Activated T-helper 1 cell treated with Interleukin-2 at 50 U/mL for 16 hours (primary cell): ENCODE measurements at regions not wholly inside any gene's neighbourhood (a gene's known extent, or its start where the extent isn't known, plus 50 kb on each side); places are given as distances from the start of the nearest gene placed in this dataset.

Experiments used
- DNase-seq: peaks from one replicate; pipeline ENCODE4 v3.0.0-alpha.2; 2020; ENCODE audit warnings: low read depth

DNA sequence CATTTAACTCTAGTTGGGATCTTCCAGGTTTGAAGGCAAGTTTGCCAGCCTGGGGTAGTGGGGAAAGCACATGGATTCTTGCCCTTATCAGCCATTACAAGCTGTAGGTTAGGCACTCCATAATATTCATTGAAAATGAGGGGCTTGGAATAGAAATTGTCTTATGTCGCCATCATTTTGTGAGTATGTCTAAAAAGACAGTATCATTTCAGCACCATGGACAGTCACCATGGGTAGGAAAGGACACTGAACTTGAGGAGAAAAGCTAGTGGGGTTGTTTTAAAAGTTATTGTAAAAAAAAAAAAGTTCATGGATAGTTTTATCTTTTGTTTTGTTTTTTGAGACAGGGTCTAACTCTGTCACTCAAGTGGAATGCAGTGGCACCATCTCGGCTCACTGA is 356.1 kb downstream of the HNRNPD start:
- DNase-seq, result no peak

DNA sequence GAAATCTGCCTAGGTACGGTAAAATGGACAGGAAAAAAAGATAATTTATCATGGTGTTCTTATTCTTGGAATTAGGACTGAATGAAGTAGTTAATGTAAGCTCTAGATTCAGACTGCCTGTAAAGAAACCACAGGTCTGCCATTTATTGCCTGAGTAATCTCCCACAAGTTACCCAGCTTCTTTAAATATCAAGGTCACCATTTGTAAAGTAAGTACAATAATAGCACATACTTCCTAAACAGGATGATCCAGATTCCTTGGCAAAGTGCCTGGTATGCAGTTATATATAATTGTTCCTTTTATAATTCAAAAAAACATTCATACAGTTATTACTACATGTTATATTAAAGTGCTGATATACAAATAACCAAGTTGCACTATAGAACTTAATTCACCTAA is 368.6 kb downstream of the HNRNPD start:
- no peak for DNase-seq

- no peak for DNase-seq
Measured at GRCh38 chr4:81997313-81997712, 376.5 kb downstream of the HNRNPD start.

GRCh38 chr4:81990898-81991297 is 382.9 kb downstream of the HNRNPD start:
- DNase-seq, result no peak

- DNase-seq, result no peak
Measured at GRCh38 chr4:81990211-81990610, 383.6 kb downstream of the HNRNPD start.

GRCh38 chr4:81989202-81989601 is 384.6 kb downstream of the HNRNPD start:
- DNase-seq, result no peak

GRCh38 chr4:81988178-81988577 is 385.6 kb downstream of the HNRNPD start:
- DNase-seq, result no peak

DNA sequence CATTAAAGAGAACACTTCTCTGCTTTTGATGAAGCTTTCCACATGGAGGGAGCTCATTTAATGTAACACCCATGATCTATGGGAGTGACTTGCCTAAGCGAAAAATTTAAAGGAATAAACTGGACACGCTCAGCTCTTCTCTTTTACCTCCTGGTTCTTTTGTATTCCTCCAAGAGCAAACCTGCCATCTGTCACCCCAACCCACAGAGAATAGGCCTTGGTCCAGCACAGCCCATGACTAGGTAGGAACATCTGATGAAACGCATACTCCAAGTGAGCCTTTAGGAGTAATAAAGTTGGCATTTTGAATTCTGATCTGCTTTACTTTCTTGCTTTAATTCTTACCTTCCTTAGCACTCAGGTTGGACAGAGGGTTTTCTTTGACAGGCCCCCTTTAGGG is 389.0 kb downstream of the HNRNPD start:
- no peak for DNase-seq

GRCh38 chr4:81982846-81983540 is 390.8 kb downstream of the HNRNPD start:
- DNase-seq, result no peak

DNA sequence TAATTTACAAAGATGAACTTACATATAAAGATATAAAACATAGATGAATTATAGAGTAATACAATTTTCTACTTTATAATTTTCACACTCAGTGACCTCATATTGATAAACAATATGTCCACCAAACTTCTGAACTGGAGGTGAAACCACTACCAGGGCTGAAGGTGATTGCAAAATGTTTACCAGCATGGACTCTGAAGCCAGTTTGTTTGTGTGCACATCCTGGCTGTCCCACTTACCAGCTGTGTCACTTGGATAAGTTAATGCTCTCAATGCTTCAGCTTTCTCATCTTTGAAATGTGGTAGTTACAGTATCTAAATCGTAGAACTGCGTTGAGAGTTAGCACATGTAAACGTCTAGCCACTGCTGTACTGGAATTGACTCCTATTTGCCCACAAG is 392.6 kb downstream of the HNRNPD start:
- DNase-seq, result no peak

- DNase-seq, result no peak
Measured at GRCh38 chr4:81974523-81974922, 399.3 kb downstream of the HNRNPD start.

DNA sequence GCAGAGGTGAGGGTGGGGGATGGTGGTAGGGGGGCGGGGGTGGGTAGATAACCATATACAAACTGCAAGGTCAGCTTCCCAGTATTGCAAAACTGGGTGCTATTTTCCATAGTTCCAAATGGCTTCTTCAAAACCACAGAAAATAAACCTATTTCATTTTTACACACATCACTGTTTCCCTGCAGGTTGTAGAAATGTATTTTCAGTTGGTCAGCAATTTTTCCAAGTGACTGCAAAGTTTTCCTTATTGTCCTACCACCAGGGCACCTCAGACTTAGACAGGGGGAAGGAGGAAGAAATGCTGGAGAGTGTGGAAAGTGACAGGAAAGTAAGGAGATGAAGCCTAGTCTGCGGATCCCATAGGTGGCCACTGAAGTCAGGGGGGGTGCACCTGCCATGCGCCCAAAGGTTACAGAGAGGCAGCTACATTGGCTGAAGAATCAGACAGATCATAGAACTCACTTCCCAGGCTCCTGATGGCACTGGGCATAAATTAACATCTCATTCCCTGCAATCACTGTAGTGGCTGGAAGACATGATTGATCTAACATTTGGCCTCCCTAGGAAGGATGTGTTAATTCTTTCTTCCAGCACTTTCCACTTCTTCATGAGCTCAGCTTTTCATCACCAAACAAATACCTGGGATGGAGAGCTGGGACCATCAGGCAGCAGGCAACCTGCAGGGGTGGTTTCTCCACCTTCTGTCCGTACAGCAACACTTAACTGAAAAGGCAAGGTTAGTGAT is 402.0 kb downstream of the HNRNPD start:
- DNase-seq, result no peak

GRCh38 chr4:81971061-81971460 is 402.7 kb downstream of the HNRNPD start:
- DNase-seq, result no peak

DNA sequence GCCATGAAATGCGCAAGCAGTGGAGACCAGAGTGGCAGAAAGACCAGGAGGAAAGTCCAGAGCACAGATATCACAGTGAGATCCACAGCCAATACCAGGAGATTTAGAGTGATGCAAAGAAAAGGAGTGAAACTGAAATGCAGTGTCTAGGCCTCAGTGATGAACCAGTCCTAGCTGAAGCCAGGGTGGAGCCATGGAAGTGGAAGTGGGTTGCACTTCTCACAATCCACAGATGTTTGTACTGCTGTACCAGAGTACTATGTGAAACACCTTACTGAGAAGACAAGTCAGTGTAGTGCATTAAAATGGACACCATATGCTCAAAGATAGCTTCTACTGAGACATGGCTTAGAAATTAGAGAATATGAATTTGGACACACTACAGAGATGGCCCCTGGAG is 403.3 kb downstream of the HNRNPD start:
- no peak for DNase-seq

GRCh38 chr4:81966676-81967075 is 407.1 kb downstream of the HNRNPD start:
- no peak for DNase-seq

- no peak for DNase-seq
Measured at GRCh38 chr4:81965911-81966310, 407.9 kb downstream of the HNRNPD start.

DNA sequence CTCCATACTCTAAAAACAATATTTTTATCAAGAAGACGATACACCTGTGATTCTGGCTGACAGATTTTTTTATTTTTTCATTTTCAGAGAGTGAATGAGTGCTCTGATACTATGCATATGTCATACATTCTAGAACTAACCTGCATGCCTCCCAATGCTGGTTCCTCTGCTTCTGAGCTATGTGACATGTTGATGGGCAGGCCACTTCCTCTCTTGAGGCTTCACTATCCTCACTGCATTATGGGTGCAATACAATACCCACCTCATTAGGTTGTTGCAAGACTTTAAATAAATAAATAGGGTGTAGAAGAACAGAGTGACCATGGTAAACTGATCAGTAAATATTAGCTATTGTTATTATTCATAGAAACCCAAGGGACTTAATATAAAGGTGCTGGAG is 408.3 kb downstream of the HNRNPD start:
- DNase-seq, result no peak

DNA sequence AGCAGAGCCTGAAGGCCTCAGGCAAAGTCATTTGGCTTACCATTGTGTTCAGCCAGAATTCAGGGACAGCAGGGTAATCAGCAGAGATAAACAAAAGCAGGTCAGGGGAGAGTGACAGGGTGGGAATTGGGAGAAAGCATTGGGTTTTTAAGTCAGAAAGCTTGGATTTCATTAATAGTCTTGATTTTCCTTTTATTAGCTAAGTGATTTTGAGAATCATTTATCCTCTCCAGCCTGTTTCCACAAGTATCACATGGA is 410.1 kb downstream of the HNRNPD start:
- no peak for DNase-seq

- DNase-seq, result no peak
Measured at GRCh38 chr4:81963015-81963762, 410.6 kb downstream of the HNRNPD start.

DNA sequence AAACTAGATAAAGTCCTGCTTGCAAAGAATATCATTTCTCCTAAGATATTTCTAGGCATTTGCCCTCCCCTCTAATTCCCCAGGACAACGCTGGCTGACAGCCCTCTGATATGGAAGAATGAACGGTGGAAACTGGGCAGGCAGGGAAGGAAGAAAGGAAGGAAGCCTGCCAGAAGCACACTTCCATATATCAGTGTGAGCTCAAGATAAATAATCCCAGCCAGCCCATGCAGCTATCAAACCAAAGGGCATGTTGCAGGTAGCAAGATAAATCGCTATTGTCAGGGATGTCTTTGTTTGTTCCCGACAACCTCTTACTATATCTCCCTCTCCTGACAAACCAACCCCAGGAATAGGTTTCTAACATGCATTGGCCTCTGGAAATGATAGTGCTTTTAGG is 412.8 kb downstream of the HNRNPD start:
- DNase-seq, result no peak

DNA sequence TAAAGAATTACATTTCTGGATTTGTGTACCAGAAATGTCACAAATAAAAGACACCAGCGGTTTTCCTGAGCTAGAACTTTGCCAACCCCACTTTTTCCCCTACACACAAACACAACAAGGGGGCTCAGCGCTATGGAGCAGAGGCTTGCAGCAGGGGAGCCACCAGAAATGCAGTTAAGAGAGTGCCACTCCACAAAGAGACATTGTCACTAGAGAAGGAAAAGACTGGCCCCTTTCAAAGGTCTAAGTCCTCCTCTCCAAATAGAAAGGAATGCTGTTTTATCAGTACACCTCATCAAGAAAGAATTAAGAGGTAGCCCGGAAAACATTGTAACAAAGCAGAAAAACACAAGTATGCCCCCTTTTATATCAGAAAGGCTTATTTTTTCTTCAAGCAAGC is 419.5 kb downstream of the HNRNPD start:
- no peak for DNase-seq

- DNase-seq, result no peak
Measured at GRCh38 chr4:81951891-81952455, 421.8 kb downstream of the HNRNPD start.

DNA sequence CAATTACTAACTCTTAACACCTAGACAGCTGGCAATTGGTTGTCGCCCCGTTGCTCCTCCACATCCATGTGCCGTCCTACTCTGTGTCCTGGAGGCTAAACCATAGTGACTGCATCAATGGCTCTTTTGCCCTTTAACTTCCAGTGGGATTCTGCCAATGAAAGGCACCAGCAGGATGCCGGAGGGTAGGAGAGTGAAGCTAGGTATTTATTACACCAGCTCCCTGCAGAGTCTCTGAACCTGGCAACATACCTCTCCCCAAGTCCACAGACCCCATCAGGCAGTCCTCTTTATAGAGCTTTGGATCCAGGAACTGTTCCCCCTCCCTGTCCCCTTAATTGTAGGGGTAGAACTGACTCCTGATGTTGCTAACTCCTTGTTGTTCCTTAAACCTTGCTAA is 426.8 kb downstream of the HNRNPD start:
- no peak for DNase-seq
